ENCODE measurements at regions not wholly inside any gene's neighbourhood (a gene's known extent, or its start where the extent isn't known, plus 50 kb on each side); places are given as distances from the start of the nearest gene placed in this dataset.

GRCh38 chr7:119408596-119408995 lies 864.4 kb upstream of the KCND2 start:
- Histone ChIP-seq H3K4me3 (ENCODE audit: low read length) (no peak overlapping the region), H3K79me2 (ENCODE audit: low read length) (no peaks in the 10 kb centered on the region), H4K20me1 (ENCODE audit: insufficient read depth, low read length) (no peaks in the 10 kb centered on the region), H3K27me3 (ENCODE audit: low read depth, low read length) (no peaks in the 10 kb centered on the region), H3K9me3 (ENCODE audit: insufficient read depth, low read length) (no peaks in the 10 kb centered on the region), H3K4me2 (ENCODE audit: low read length) (no peak overlapping the region), H3K9ac (ENCODE audit: low read length) (no peak overlapping the region), H3K36me3 (replicated peaks; ENCODE audit: low read depth, low read length) (no peaks in the 10 kb centered on the region), H2AFZ (ENCODE audit: low read depth, low read length) (no peak overlapping the region), H3K4me1 (ENCODE audit: low read length) (no peaks in the 10 kb centered on the region), H3K27ac (ENCODE audit: low read length) (no peak overlapping the region)
- TF ChIP-seq, protein P1, sequence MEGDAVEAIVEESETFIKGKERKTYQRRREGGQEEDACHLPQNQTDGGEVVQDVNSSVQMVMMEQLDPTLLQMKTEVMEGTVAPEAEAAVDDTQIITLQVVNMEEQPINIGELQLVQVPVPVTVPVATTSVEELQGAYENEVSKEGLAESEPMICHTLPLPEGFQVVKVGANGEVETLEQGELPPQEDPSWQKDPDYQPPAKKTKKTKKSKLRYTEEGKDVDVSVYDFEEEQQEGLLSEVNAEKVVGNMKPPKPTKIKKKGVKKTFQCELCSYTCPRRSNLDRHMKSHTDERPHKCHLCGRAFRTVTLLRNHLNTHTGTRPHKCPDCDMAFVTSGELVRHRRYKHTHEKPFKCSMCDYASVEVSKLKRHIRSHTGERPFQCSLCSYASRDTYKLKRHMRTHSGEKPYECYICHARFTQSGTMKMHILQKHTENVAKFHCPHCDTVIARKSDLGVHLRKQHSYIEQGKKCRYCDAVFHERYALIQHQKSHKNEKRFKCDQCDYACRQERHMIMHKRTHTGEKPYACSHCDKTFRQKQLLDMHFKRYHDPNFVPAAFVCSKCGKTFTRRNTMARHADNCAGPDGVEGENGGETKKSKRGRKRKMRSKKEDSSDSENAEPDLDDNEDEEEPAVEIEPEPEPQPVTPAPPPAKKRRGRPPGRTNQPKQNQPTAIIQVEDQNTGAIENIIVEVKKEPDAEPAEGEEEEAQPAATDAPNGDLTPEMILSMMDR (IDR thresholded peaks at IDR 0.05; ENCODE audit: low read depth, low read length): no peak
- TF ChIP-seq EZH2phosphoT487 (IDR thresholded peaks at IDR 0.05; ENCODE audit: low read depth): no peak

- H3K4me1 ChIP-seq (ENCODE audit: low read length): no peaks in the 10 kb centered on the region
- no peaks in the 10 kb centered on the region for H3K27me3 ChIP-seq (ENCODE audit: low read depth, low read length)
- H3K4me2 ChIP-seq (ENCODE audit: low read length): no peak overlapping the region
- H3K36me3 ChIP-seq (replicated peaks; ENCODE audit: low read depth, low read length): no peaks in the 10 kb centered on the region
- no peak overlapping the region for H3K4me3 ChIP-seq (ENCODE audit: low read length)
- H4K20me1 ChIP-seq (ENCODE audit: insufficient read depth, low read length): no peaks in the 10 kb centered on the region
- no peaks in the 10 kb centered on the region for H3K79me2 ChIP-seq (ENCODE audit: low read length)
- H3K9ac ChIP-seq (ENCODE audit: low read length): no peak overlapping the region
- no peaks in the 10 kb centered on the region for H3K9me3 ChIP-seq (ENCODE audit: insufficient read depth, low read length)
- TF ChIP-seq, protein P1 (IDR thresholded peaks at IDR 0.05; ENCODE audit: low read depth, low read length): no peak
- no peak for TF ChIP-seq EZH2phosphoT487 (IDR thresholded peaks at IDR 0.05; ENCODE audit: low read depth)
- H2AFZ ChIP-seq (ENCODE audit: low read depth, low read length): no peak overlapping the region
- H3K27ac ChIP-seq (ENCODE audit: low read length): no peak overlapping the region
Measured at GRCh38 chr7:119413314-119413805, 859.6 kb upstream of the KCND2 start.

DNA sequence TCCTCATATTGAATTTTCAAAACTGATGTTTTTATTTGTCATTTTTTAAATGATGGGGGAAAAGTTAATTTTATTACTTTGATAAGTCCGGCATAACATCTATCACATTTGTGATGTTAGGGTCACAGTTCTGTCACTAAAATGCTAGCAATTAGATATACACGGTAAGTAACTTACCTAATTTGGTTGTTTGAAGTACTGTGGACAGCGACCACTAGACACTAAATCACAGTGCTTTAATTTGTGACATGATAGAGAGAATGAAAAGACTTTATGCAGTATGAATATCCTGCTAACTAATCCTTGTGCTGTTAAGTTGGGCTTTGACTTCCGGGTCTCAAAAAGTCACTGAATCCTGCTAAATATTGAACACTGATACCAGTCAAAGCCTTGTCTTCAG lies 857.3 kb upstream of the KCND2 start:
- TF ChIP-seq EZH2phosphoT487 (IDR thresholded peaks at IDR 0.05; ENCODE audit: low read depth): no peak
- TF ChIP-seq, protein P1 (IDR thresholded peaks at IDR 0.05; ENCODE audit: low read depth, low read length): no peak
- no peak overlapping the region for H3K27ac ChIP-seq (ENCODE audit: low read length)
- H3K79me2 ChIP-seq (ENCODE audit: low read length): no peaks in the 10 kb centered on the region
- H3K27me3 ChIP-seq (ENCODE audit: low read depth, low read length): no peaks in the 10 kb centered on the region
- H4K20me1 ChIP-seq (ENCODE audit: insufficient read depth, low read length): no peaks in the 10 kb centered on the region
- no peaks in the 10 kb centered on the region for H3K4me1 ChIP-seq (ENCODE audit: low read length)
- H2AFZ ChIP-seq (ENCODE audit: low read depth, low read length): no peak overlapping the region
- H3K36me3 ChIP-seq (replicated peaks; ENCODE audit: low read depth, low read length): no peaks in the 10 kb centered on the region
- H3K4me3 ChIP-seq (ENCODE audit: low read length): no peak overlapping the region
- H3K9me3 ChIP-seq (ENCODE audit: insufficient read depth, low read length): no peaks in the 10 kb centered on the region
- no peak overlapping the region for H3K9ac ChIP-seq (ENCODE audit: low read length)
- H3K4me2 ChIP-seq (ENCODE audit: low read length): no peak overlapping the region

DNA sequence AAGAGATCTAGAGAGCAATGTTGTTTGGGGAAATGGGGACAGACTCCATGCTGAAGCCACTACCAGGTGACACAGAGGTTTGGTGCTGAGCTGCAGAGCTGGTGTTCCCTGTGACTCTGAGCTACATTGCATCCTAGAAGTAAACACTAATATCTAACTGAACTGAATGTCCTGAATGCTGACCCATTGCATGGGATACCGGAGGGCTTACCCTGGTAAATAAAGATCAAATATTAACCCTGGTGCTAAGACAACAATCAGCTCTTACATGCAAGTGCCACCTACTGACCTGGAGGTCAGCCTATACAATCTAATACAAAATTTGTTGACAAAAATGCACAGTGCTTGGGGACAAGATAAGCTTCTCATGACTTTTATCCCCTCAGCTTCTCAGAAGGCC lies 851.3 kb upstream of the KCND2 start:
- no peak for TF ChIP-seq EZH2phosphoT487 (IDR thresholded peaks at IDR 0.05; ENCODE audit: low read depth)
- Histone ChIP-seq H3K36me3 (replicated peaks; ENCODE audit: low read depth, low read length) (no peaks in the 10 kb centered on the region), H3K27ac (ENCODE audit: low read length) (no peak overlapping the region), H3K4me3 (ENCODE audit: low read length) (no peak overlapping the region), H4K20me1 (ENCODE audit: insufficient read depth, low read length) (no peaks in the 10 kb centered on the region), H3K4me2 (ENCODE audit: low read length) (no peak overlapping the region), H3K79me2 (ENCODE audit: low read length) (no peaks in the 10 kb centered on the region), H3K27me3 (ENCODE audit: low read depth, low read length) (no peaks in the 10 kb centered on the region), H3K9ac (ENCODE audit: low read length) (no peak overlapping the region), H3K4me1 (ENCODE audit: low read length) (no peaks in the 10 kb centered on the region), H3K9me3 (ENCODE audit: insufficient read depth, low read length) (no peaks in the 10 kb centered on the region), H2AFZ (ENCODE audit: low read depth, low read length) (no peak overlapping the region)

DNA sequence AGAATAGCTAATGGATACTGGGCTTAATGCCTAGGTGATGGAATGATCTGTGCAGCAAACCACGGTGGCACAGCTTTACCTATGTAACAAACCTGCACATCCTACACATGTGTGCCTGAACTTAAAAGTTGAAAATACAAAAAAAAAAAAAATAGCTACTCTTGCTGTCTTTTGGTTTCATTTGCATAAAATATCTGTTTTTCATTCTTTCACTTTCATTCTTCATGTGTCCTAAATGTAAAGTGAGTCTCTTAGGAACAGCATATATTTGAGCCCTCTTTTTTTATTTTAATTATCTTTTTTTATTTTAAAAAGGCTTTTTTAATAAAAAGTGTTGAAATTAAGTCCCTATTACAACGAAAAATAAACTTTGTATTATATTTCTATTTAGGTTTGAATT lies 836.1 kb upstream of the KCND2 start:
- Histone ChIP-seq H2AFZ (ENCODE audit: low read depth, low read length) (no peak overlapping the region), H3K4me2 (ENCODE audit: low read length) (no peak overlapping the region), H3K27me3 (ENCODE audit: low read depth, low read length) (no peaks in the 10 kb centered on the region), H4K20me1 (ENCODE audit: insufficient read depth, low read length) (no peaks in the 10 kb centered on the region), H3K9ac (ENCODE audit: low read length) (no peak overlapping the region), H3K9me3 (ENCODE audit: insufficient read depth, low read length) (no peaks in the 10 kb centered on the region), H3K4me3 (ENCODE audit: low read length) (no peak overlapping the region), H3K4me1 (ENCODE audit: low read length) (no peaks in the 10 kb centered on the region), H3K79me2 (ENCODE audit: low read length) (no peaks in the 10 kb centered on the region), H3K27ac (ENCODE audit: low read length) (no peak overlapping the region), H3K36me3 (replicated peaks; ENCODE audit: low read depth, low read length) (no peaks in the 10 kb centered on the region)
- TF ChIP-seq EZH2phosphoT487 (IDR thresholded peaks at IDR 0.05; ENCODE audit: low read depth): no peak
- TF ChIP-seq, protein P1 (IDR thresholded peaks at IDR 0.05; ENCODE audit: low read depth, low read length): no peak

All from OCI-LY3 (cell line).